ENCODE measurements at regions not wholly inside any gene's neighbourhood (a gene's known extent, or its start where the extent isn't known, plus 50 kb on each side); places are given as distances from the start of the nearest gene placed in this dataset.

DNA sequence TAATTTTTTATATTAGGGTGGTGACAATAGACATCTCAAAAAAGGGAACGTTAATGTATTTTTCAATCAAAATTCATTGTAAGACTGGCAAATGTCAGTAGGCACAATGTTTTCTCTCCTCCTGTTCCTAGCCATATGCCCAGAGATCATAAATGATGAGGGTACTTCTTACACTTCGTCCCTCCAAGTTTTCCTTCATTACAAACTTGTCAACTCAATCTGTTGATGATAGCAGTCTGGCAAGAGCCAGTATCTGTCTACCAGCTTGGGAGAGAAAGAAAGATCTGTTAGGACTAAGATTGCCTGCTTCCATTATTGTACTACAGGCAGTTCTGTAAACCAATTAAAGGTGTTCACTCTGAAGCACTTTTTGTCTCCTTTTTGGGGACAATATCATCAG is 130.9 kb upstream of the DAAM1 start:
- TF ChIP-seq, protein P1, sequence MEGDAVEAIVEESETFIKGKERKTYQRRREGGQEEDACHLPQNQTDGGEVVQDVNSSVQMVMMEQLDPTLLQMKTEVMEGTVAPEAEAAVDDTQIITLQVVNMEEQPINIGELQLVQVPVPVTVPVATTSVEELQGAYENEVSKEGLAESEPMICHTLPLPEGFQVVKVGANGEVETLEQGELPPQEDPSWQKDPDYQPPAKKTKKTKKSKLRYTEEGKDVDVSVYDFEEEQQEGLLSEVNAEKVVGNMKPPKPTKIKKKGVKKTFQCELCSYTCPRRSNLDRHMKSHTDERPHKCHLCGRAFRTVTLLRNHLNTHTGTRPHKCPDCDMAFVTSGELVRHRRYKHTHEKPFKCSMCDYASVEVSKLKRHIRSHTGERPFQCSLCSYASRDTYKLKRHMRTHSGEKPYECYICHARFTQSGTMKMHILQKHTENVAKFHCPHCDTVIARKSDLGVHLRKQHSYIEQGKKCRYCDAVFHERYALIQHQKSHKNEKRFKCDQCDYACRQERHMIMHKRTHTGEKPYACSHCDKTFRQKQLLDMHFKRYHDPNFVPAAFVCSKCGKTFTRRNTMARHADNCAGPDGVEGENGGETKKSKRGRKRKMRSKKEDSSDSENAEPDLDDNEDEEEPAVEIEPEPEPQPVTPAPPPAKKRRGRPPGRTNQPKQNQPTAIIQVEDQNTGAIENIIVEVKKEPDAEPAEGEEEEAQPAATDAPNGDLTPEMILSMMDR (IDR thresholded peaks at IDR 0.05 in 2 of 3, conservative IDR thresholded peaks at IDR 0.05 in 1 of 3; ENCODE audit: borderline replicate concordance in 1 of 3, insufficient read depth in 1 of 3, low read depth in 2 of 3, low read length in 2 of 3): no peak
- no peak for TF ChIP-seq POLR2A (IDR thresholded peaks at IDR 0.05; ENCODE audit: borderline replicate concordance, extremely low read depth, insufficient read depth, insufficient read length)
- no peak for TF ChIP-seq YY1 (IDR thresholded peaks at IDR 0.05; ENCODE audit: extremely low read depth, insufficient replicate concordance, low read depth, low read length)
- TF ChIP-seq SIN3A (IDR thresholded peaks at IDR 0.05; ENCODE audit: low read depth): no peak
- TF ChIP-seq EGR1 (IDR thresholded peaks at IDR 0.05; ENCODE audit: low read depth): no peak
- TF ChIP-seq RAD21 (IDR thresholded peaks at IDR 0.05; ENCODE audit: low read depth): no peak
- TF ChIP-seq, protein P2, sequence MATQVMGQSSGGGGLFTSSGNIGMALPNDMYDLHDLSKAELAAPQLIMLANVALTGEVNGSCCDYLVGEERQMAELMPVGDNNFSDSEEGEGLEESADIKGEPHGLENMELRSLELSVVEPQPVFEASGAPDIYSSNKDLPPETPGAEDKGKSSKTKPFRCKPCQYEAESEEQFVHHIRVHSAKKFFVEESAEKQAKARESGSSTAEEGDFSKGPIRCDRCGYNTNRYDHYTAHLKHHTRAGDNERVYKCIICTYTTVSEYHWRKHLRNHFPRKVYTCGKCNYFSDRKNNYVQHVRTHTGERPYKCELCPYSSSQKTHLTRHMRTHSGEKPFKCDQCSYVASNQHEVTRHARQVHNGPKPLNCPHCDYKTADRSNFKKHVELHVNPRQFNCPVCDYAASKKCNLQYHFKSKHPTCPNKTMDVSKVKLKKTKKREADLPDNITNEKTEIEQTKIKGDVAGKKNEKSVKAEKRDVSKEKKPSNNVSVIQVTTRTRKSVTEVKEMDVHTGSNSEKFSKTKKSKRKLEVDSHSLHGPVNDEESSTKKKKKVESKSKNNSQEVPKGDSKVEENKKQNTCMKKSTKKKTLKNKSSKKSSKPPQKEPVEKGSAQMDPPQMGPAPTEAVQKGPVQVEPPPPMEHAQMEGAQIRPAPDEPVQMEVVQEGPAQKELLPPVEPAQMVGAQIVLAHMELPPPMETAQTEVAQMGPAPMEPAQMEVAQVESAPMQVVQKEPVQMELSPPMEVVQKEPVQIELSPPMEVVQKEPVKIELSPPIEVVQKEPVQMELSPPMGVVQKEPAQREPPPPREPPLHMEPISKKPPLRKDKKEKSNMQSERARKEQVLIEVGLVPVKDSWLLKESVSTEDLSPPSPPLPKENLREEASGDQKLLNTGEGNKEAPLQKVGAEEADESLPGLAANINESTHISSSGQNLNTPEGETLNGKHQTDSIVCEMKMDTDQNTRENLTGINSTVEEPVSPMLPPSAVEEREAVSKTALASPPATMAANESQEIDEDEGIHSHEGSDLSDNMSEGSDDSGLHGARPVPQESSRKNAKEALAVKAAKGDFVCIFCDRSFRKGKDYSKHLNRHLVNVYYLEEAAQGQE (IDR thresholded peaks at IDR 0.05; ENCODE audit: low read depth): no peak
- no peak for TF ChIP-seq POLR2AphosphoS5 (IDR thresholded peaks at IDR 0.05; ENCODE audit: low read depth, low read length)
- TF ChIP-seq, protein P3, sequence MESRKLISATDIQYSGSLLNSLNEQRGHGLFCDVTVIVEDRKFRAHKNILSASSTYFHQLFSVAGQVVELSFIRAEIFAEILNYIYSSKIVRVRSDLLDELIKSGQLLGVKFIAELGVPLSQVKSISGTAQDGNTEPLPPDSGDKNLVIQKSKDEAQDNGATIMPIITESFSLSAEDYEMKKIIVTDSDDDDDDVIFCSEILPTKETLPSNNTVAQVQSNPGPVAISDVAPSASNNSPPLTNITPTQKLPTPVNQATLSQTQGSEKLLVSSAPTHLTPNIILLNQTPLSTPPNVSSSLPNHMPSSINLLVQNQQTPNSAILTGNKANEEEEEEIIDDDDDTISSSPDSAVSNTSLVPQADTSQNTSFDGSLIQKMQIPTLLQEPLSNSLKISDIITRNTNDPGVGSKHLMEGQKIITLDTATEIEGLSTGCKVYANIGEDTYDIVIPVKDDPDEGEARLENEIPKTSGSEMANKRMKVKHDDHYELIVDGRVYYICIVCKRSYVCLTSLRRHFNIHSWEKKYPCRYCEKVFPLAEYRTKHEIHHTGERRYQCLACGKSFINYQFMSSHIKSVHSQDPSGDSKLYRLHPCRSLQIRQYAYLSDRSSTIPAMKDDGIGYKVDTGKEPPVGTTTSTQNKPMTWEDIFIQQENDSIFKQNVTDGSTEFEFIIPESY (IDR thresholded peaks at IDR 0.05; ENCODE audit: extremely low read depth, insufficient replicate concordance, low read length): no peak
- no peak for TF ChIP-seq ELF1 (IDR thresholded peaks at IDR 0.05; ENCODE audit: borderline replicate concordance, low read depth)
- no peak for TF ChIP-seq CBX3 (IDR thresholded peaks at IDR 0.05; ENCODE audit: low read depth)
- TF ChIP-seq SP1 (IDR thresholded peaks at IDR 0.05; ENCODE audit: low read depth): no peak
- no peak for TF ChIP-seq EZH2 (IDR thresholded peaks at IDR 0.05)
- TF ChIP-seq, protein P4, sequence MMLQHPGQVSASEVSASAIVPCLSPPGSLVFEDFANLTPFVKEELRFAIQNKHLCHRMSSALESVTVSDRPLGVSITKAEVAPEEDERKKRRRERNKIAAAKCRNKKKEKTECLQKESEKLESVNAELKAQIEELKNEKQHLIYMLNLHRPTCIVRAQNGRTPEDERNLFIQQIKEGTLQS (IDR thresholded peaks at IDR 0.05): no peak
